HG03196 (cell line): ENCODE measurements at regions not wholly inside any gene's neighbourhood (a gene's known extent, or its start where the extent isn't known, plus 50 kb on each side); places are given as distances from the start of the nearest gene placed in this dataset.
"Not testable (repeated sequence)": the region's sequence is repeated elsewhere in the genome, so short reads cannot be mapped to it uniquely, and the experiment has no call there.

Source experiments
- ATAC-seq: cut with Tn5 transposase; IDR thresholded peaks from one replicate; pipeline ENCODE4 v1.9.1; 2021; ENCODE audit not compliant: unreplicated experiment

DNA sequence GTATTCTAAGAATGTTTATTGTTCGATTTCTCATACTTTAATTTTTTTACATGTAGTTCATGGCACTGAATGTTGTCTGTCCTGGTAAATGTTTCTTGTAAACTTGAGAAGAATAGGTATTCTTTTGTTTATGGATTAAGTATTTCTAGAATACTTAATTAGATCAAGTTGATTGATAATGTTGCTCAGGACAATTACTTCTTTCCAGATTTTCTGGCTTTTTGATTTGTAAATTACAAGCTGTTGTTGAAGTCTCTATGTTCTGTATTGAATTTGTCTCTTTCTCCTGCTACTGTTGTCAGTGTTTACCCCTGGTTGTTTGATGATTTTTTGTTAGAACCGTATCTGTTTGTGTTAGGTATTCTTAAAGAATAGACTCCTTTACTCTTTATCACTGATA is 1720.9 kb upstream of the AGA start:
- ATAC-seq, result no peak

DNA sequence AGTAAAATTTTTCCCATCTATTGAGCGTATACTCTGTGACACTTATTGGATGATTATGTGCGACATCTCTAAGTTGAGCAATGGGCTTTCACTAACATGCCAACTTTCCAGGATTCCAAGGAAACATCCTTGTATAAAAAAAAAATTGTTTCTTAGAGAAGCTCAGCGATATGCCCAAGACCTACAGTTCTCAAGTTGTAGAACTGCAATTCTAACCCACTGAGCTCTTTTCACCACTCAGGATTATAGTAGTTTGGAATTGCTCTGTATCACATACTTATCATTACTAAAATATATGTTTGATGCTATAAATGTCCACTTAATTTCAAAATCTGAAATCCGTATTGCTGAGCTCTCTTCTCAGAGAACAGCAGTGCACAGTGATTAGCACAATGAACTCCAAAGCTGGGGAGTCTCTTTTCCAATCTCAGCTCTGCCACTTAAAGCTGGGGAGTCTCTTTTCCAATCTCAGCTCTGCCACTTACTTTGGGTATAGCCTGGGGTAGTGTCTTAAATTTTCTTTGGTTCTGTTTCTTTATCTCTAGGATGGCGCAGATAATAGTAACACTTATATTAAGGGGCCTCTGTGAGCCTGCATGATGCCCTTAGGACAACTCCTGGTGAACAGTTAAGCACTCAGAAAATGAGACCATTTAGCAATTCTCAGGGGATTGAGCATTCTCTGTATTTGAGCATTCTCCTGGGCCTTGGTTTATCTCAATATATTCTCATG is 1722.2 kb upstream of the AGA start:
- ATAC-seq, result no peak

DNA sequence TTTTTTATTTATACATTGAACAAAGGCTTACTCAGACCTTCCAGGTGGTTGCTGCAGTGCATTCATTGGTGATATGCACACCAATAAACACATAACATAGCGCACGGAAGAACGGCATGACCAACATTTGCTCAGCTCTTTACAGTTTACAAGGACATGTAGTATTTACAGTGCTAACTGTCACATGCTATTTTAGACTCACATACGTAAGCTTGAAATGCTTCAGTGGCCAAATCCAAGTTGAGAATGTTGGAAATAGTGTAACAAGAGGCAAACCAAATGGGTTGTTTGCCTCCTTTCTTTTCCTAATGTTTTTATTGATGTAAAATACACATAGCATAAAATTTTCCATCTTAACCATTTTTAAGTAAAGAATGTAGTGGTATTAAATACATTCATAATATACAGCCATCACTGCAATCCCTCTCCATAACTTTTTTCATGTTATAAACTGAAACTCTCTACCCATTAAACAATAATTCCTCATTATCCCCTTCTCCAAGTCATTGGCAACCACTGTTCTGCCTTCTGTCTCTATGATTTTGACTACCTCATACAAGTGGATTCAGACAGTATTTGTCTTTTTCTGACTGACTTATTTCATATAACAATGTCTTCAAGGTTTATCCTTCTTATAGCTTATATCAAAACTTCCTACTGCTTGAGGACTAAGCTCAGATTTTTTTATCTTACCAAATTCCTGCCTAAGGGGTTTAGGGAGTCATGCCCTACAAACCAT is 1722.9 kb upstream of the AGA start:
- no peak for ATAC-seq

DNA sequence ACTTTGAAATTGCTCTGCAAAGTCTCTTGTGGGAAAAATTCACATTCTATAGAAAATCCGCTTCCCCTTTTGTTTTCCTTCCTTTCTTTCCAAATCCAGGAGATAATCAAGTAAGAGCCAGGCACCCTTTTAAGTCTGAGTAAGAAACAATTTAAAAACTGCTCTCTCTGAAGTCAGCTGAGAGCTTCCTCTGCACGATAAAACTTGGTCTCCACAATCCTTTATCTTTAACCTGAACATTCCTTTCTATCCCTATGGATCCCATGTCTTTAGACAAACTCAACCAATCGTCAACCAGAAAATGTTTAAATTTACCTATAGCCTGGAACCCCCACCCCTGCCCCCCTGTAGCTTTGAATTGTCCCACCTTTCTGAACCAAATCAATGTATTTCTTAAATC is 1723.6 kb upstream of the AGA start:
- ATAC-seq, result no peak

DNA sequence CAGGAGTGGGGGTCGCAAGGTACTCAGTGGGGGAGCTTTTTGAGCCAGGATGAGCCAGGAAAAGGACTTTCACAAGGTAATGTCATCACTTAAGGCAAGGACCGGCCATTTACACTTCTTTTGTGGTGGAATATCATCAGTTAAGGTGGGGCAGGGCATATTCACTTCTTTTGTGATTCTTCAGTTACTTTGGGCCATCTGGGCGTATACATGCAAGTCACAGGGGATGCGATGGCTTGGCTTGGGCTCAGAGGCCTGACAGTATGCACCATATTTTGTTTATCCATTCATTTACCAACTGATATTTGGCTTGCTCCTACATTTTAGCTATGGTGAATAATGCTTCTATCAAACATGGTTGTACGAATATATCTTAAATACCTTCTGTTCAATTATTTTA is 1728.1 kb upstream of the AGA start:
- not testable (repeated sequence) for ATAC-seq

DNA sequence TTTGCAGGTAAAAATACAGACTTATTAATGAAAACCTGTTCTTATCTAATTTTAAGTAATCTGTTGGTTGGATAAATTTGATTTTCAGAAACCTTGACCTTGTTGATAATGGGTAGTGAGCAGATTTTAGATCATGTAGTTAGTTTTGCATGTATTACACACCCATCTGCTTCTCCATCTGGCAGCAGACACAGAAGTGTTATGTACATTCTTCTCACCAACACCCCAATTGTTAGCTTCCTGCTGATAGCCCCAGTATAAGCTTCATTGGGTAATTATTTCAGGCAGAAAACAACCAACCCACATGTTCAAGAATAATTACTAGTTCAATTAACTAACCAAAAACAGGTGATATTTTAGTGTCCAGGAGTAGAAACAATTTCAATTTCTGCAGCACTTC is 1740.5 kb upstream of the AGA start:
- ATAC-seq, result no peak

DNA sequence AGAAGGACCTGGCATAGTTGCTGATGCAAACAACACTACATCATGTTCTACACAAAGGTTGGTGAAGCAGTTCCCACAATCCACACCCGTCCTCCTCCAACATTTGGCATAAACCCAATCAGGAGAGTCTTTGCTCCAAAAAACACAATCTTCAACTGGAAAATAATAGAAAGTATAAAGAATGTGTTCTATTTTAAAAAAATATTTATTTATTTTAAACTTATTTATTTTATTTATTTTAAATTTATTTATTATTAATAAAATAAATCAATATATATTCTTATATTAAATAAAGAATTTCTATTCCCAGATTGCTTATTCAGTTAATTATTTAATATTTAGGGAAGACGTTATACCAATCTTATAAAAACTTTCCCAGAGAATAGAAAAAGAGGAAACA is 1753.7 kb upstream of the AGA start:
- ATAC-seq, result no peak

DNA sequence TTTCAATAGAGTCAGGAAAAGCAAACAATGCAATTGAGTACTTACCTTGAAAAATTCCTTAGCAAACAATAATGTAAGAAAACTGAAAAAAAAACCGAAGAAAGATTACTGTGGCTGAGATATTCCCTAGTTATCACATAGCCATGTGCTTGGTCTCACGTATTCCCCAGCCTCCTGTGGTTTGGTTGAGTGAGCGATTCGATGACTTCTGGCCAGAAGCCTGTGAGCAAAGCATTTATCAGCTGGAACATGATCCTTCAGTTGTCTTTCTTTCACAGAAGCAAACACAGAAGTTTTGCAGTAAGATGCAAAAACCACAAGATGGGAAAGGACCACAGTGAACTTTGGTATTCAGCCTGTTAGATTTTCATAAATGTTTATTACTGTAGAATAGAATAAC is 1754.3 kb upstream of the AGA start:
- ATAC-seq, result no peak

DNA sequence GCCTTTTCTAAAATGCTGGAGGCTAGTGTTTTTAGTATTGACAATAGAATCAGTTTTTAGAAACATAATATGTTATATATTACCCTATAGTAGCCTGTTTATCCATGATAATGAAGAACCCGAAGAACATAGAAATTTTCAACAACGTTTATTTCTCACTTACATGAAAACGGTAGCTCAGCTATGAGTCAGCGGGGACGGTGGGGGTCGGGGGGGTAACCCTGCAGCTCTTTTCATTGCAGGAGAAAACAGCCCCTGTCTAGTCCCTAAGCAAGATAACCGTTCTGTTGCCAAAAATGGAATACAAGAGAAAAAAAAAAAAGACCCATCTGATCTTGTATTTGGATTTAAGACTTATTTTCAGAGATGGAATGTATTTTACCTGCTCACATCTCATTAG is 1758.4 kb upstream of the AGA start:
- ATAC-seq, result no peak

DNA sequence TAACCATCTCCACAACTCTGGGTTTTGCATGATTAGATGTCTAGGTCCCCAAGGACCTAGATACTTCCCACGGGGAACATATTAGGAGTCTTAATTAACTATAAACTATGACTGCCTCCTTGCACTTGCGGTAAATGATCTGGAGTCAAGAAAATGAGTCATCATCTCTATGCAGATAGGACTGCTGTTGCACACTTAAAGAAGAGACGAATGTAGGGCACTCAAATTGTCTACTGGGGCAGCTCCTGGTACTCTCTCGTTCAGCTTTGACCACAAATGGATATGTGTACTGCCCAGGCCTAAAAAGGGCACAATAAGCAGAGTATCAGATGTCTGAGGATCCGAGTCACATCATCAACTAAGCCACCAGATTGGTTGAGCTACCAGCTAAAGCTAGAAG is 1783.4 kb upstream of the AGA start:
- ATAC-seq, result no peak

DNA sequence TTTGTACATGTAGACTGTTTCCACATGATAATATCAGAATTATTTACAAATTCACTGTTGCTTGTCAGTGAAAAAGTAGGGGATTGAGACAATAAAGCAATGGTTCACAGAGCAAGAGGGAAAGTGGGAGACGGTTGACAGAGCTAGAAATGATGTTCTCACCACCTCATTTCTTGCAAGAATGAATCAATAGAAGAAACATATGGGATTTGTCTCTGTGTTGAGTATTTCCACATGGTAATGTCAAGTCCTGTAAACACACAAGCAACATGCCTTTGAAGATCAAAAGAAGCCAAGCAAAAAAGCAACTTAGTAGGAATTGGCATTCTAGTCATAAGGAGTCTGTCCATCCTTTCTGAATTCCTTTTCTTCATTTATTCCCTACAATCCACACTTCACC is 1806.6 kb upstream of the AGA start:
- ATAC-seq, result no peak

DNA sequence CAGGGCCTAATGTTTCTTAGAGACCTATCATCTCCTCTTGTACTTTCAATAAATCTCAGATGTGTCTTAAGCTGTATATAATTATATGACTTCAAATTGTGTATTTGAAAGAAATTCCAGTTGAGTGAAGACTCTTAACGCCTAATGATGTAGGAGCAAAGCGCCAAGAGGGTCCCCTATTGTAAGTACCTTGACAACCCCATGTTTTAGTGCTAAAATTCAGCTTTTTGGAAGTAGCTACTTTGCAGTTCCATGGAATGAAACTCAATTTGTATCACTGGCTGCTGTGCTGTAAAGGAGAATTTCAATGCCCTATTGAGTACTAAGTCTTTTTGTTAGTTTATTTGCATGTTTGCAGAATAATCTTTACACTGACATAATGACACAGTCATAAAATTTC is 1826.6 kb upstream of the AGA start:
- ATAC-seq, result no peak

DNA sequence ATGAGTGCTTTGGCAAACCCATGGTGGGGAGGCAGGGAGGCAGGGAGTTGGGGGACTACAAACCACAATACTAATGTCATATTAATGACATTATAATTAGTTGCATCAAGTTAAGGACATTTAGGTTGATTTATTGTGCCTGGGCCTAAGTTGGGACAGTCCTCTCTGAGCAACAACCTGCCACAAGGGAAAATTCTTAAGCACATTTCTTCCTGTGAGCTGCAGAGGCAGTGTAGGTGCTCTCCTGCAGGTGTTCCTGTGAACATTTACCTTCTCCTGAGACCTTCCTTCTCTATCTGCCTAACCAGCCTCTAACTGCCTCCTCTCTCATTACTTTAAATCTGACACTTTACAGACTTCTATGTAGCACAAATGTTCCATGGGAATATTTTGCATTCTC is 1830.0 kb upstream of the AGA start:
- ATAC-seq, result no peak

DNA sequence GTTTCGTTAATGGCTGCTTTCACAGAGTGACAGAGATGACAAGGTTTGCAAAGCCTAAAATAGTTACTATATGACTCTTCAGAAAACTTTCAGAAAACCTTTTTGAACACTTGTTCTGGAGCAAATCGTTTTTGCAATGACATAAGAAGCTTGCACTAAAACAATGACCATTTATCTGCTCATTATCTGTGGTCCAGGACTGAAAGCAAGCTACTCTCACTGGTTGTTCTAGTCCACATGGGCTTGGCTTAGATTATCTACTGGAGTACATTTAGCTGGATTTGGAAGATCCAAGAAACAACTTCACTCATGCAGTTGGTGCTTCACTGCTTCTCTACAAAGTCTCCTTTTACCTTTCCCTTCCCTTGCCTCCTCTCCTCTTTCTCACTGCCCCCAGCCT is 1836.4 kb upstream of the AGA start:
- ATAC-seq, result no peak

DNA sequence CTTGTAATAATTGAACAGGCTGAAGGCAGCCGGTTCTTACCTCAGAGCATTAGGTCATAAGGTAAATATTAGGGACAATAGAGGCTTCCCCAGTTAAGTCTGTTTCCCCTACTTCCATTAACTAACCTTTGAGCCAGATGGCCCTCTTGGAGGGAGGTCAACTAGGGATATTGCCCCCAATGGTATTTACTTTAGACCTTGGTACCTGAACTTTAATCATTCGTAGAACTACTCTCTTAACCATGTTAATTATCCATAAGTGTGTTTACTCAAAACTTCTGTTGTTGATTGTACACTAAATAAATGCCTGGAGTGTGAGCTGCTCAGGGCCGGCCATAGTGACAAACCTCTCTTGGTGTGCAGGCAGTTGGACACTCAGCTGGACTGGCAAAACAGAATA is 1843.5 kb upstream of the AGA start:
- ATAC-seq, result no peak

DNA sequence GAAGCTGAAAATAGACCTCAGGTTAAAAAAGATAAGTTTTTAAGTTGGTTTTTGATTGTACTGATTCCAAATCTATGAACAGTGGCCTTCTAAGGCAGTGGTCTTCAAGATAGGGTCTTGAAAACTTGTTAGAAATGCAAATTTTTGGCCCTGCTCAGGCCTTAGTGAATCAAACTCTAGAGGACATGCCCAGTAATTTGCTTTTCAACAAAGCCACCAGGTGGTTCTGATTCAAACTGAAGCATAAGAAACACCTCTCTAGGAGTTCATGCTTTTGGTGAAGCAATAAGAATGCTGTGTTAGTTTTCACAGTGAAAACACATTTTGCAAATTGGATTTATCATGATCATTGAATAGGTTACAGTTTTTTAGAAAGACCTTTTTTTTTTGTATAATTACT is 1849.4 kb upstream of the AGA start:
- ATAC-seq, result no peak

DNA sequence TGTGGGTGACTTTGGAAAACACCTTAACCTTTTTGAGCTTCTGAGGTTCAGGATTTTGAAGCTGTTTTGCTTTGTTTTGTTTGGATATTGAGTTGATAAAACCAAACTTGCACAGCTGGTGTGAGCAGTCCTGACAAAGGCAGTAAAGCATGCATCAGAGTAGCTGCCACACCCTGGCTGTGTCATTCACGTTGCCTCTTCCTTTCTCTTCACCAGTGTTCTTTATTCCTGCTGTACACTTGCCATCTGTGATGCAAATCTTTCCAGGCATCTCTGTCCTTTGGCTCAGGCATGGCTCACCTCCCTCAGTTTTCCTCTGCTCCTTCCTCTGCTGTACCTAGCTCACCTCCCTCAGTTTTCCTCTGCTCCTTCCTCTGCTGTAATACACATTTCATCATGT is 1850.2 kb upstream of the AGA start:
- ATAC-seq, result no peak

DNA sequence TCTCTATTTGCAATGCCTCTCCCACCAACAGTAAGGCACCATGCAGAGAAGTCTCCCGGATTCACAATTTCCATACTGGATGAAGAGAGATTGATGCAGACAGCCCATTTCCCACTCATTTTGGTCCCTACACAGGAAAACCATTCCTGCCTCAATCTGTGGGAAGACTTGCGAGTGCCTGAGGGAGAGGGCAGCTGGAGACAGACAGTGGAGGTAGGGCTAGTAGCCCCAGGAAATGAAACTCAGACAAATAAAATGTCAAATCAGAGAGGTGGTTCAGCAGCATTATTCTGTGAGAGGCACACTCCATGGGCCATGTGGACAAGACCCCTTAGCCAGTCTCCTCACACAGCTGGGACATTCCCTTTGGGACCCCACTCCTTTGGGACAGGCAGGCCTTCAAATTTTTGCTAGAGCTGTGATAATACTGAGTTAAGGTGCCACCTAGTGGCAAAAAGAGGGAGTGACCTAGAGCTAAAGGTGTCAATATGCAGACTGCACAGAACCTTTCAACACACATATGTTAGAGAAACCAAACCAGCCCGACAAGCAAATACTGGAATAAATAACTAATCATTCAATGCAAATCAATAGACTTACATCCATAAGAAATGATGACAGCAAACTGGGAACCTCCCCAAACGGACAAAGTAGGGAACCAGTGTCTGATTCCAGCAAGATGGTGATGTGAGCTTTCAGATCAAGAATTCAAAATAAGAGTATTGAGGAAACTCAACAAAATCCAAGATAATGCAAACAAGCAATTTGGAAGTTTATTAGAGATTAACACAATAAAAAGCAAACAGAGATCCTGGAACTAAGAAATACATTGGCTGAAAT is 1865.3 kb upstream of the AGA start:
- ATAC-seq, result peak; percentile 92

DNA sequence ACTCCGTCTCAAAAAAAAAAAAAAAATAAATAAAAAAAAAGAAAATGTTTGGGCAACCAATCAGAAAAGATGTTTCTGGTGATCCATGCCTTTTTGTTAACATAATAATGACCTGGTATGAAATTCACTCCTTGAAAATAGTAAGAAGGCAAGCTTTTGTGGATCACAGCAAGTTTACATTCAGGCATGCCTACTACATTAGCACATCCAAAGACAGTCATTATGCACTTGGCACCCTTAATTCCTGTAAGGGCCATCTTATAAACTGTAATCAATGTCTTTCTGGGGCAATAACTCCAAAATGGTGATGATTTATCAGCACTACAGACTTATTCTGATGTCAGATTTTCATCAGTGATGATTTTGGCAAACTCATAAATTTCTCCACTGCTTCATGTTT is 1871.6 kb upstream of the AGA start:
- no peak for ATAC-seq

DNA sequence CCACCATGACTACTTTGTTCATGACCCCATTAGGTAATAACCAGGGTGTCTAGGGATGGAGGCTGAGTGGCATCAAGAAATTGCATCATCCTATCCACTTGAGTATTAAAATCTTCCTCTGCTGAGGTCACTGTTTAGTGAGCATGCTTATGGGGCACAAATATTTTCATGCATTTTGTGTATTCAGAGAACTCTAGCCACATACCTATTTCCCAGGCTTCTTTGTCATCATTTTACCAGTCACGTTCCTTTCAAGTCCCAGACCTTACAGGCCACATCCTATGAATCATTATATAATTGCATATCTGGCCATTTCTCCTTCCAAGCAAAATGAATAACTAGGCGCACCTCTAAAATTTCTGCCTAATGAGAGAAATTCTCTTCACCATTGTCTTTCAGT is 1882.9 kb upstream of the AGA start:
- no peak for ATAC-seq

DNA sequence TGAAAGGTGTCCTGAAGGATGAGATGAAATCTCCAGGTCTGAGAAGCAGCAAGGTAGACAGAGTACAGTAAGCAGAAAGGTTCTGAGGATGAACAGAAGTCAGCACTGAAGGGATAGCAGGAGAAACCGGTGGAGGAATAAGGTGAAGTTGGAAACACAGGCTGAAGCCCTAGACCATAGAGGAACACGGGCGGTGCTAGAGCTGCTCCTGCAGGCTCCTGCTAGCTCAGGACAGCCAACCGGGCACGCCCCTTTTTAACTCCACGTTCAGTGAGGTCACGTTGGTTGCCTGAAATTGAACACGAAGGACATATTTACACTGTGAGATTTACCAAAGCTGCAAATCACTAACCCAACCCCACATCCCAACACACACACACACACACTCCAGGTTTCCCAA is 1886.4 kb upstream of the AGA start:
- ATAC-seq, result no peak

DNA sequence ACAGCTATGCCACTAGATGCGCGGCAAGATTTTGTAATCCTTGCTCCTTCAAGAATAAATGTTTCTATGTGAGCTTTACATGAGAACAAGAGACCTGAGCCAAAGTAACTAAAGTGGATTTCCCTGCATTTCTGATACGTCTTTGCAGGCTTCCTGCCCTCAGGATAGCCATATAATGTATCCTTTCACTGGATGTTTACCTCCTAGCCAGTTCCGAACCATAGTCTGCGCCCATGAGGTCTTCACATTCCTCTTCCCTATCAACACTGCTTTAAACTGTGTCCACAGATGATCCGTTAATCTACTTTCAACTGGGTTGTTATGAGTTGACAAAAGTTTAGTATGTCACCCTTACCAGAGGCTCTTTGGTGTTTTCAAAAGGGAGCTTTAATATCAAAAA is 1889.1 kb upstream of the AGA start:
- ATAC-seq, result no peak
